Activated naive CD4-positive, alpha-beta T cell treated with anti-CD3 and anti-CD28 coated beads for 36 hours (primary cell): ENCODE measurements at regions not wholly inside any gene's neighbourhood (a gene's known extent, or its start where the extent isn't known, plus 50 kb on each side); places are given as distances from the start of the nearest gene placed in this dataset.
"Not testable (repeated sequence)": the region's sequence is repeated elsewhere in the genome, so short reads cannot be mapped to it uniquely, and the experiment has no call there.

ENCODE experiments used
- CTCF ChIA-PET: fragments of 350-600 bp; sonication (Branson Sonifier 250); formaldehyde crosslinking; loops from one replicate; lab custom pipeline; 2021; ENCODE audit warnings: antibody characterized with exemption; lab: Charles Lee
- DNase-seq: peaks from one replicate; pipeline ENCODE4 v3.0.0-alpha.2; 2020
- H3K27ac Mint-ChIP-seq: one replicate; pipeline ENCODE4 v1.8.0; 2021; ENCODE audit warnings: mild to moderate bottlenecking, mixed read lengths
- H3K27me3 Mint-ChIP-seq: one replicate; pipeline ENCODE4 v1.8.0; 2021; ENCODE audit warnings: low read depth, mixed read lengths
- H3K36me3 Mint-ChIP-seq: one replicate; pipeline ENCODE4 v1.8.0; 2021; ENCODE audit warnings: low read depth, mixed read lengths
- H3K4me1 Mint-ChIP-seq: one replicate; pipeline ENCODE4 v1.8.0; 2021; ENCODE audit warnings: low read depth, mixed read lengths
- H3K4me3 Mint-ChIP-seq: one replicate; pipeline ENCODE4 v1.8.0; 2021; ENCODE audit warnings: mild to moderate bottlenecking, moderate library complexity, mixed read lengths
- H3K9me3 Mint-ChIP-seq: one replicate; pipeline ENCODE4 v1.8.0; 2021; ENCODE audit warnings: mixed read lengths
- intact Hi-C: fragments of 100-400 bp; cut with micrococcal nuclease; formaldehyde crosslinking; loops from one replicate; pipeline ENCODE4 v1.15.1; 2023

DNA sequence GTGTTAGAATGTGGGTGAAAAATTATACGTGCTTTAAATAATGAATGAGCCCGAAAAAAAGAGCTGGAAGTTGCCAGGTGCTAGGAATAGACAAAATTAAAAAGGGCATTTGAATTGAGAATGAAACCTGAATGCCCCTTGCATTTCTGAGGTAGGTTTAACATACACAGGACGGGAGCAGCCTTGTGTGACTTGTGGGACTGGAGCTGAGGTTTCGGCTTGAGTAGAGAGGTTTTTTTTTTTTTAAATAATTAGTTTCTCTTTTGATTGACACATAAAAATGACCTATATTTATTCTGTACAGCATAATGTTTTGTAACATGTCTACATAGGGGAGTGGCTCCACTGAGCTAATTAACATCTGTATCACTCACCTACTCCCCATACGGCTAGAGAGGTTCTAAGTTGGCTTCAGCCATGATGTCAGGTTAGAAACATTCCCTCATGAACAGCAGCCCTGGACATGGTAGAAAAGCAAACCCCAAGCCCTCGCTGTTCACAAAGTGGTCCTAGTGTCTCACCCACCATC lies 424.0 kb downstream of the TMEM121 start:
- H3K36me3 Mint-ChIP-seq, H3K4me1 Mint-ChIP-seq, DNase-seq, H3K27me3 Mint-ChIP-seq, intact Hi-C loops, H3K4me3 Mint-ChIP-seq, H3K9me3 Mint-ChIP-seq, H3K27ac Mint-ChIP-seq: not testable (repeated sequence)
- CTCF ChIA-PET = interaction anchor here (0.7 to 1.7 kb wide), 3 partner anchors 24 to 51 kb away, joined by 3 to 10 read pairs (median 3); no protein-coding TSS in a partner anchor

DNA sequence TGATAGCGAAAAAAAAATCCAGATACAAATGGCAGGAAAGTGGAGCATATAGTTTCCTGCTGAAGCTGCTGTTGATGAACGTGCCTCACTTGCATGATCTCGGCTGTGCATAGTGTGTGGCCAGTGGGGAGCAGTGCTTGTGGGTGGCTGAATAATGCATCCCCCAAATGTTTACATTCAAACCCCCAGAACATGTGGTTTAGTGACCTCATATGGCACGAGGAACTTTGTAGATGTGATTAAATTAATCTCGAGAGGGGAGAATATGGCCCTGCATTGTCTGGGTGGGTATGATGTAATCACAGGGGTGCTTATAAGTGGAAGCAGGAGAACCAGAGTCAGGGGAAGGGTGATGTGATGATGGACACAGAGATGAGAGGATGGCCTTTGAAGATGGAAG lies 425.0 kb downstream of the TMEM121 start:
- DNase-seq = no peak
- H3K4me1 Mint-ChIP-seq = peaks cover 2% of the 10 kb centered on the region
- H3K9me3 Mint-ChIP-seq = peaks cover 2% of the 10 kb centered on the region
- CTCF ChIA-PET = interaction anchor here (1.2 kb wide), 1 partner anchor 50 kb away, joined by 3 read pairs; no protein-coding TSS in a partner anchor
- no peaks in the 10 kb centered on the region for H3K36me3 Mint-ChIP-seq
- no peak overlapping the region for H3K4me3 Mint-ChIP-seq
- H3K27ac Mint-ChIP-seq = no peak overlapping the region
- intact Hi-C loops = no loop called here
- H3K27me3 Mint-ChIP-seq = no peaks in the 10 kb centered on the region

DNA sequence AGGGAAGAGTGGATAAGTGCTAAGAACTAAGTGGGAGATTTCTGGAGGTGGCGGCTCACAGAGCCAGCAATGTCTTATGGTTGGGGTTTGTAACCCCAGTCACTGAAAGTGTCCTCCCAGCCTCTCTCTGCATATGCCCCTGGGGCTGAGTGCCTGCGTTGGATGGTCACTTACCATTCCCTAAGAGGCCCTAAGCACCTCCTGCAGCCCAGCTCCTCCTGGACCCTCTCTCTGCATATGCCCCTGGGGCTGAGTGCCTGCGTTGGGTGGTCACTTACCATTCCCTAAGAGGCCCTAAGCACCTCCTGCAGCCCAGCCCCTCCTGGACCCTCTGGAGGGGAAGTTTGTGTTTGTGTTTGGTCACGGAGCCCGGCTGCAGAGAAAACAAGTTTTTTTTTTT lies 425.8 kb downstream of the TMEM121 start:
- H3K4me3 Mint-ChIP-seq = no peak overlapping the region
- H3K27ac Mint-ChIP-seq = no peak overlapping the region
- peaks cover 2% of the 10 kb centered on the region for H3K4me1 Mint-ChIP-seq
- peaks cover 2% of the 10 kb centered on the region for H3K9me3 Mint-ChIP-seq
- H3K36me3 Mint-ChIP-seq = no peaks in the 10 kb centered on the region
- intact Hi-C loops = no loop called here
- H3K27me3 Mint-ChIP-seq = no peaks in the 10 kb centered on the region
- no peak for DNase-seq
- CTCF ChIA-PET = no interaction called here

DNA sequence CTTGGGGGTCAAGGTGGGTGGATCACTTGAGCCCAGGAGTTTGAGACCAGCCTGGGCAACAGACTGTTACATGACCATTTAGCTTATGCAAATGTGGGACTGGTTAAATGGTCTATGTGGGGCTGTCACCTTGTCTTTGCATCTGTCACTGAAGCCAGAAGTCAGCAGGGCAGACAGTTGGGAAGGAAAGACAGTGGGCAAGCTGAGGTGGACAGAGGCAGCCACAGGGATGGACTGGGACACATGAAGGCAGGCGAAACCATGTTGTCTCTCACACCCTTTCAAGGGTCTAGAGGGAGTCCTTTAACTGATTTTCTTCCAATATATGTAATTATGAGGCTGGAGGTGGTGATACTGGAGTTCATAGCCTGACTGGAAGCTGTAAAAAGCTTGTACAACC lies 426.4 kb downstream of the TMEM121 start:
- H3K9me3 Mint-ChIP-seq = peaks cover 2% of the 10 kb centered on the region
- no peak overlapping the region for H3K4me3 Mint-ChIP-seq
- CTCF ChIA-PET = no interaction called here
- H3K36me3 Mint-ChIP-seq = no peaks in the 10 kb centered on the region
- peaks cover 2% of the 10 kb centered on the region for H3K4me1 Mint-ChIP-seq
- H3K27me3 Mint-ChIP-seq = peaks cover under 1% of the 10 kb centered on the region
- H3K27ac Mint-ChIP-seq = no peak overlapping the region
- DNase-seq = no peak
- intact Hi-C loops = no loop called here

DNA sequence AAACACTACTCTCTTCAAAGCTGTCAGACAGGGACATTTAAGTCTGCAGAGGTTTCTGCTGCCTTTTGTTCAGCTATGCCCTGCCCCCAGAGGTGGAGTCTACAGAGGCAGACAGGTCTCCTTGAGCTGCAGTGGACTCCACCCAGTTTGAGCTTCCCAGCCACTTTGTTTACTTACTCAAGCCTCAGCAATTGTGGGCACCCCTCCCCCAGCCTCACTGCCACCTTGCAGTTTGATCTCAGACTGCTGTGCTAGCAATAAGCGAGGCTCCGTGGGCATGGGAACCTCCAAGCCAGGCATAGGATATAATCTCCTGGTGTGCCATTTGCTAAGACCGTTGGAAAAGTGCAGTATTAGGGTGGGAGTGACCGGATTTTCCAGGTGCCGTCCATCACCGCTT lies 435.2 kb downstream of the TMEM121 start:
- H3K36me3 Mint-ChIP-seq = not testable (repeated sequence)

DNA sequence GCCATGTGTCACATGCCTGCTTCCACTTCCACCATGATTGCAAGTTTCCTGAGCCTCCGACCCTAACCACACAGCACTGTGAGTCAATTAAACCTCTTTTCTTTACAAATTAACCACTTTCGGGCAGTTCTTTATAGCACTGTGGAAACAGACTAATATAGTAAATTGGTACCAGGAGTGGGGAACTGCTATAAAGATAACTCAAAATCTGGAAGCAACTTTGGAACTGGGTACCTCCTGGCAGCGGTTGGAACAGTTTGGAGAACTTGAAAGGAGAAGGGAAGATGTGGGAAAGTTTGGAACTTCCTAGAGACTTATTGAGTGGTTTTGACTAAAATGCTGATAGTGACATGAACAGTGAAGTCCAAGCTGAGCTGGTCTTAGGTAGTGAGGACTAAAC lies 436.1 kb downstream of the TMEM121 start:
- intact Hi-C loops = no loop called here
- H3K4me1 Mint-ChIP-seq = peaks cover 9% of the 10 kb centered on the region
- H3K27ac Mint-ChIP-seq = no peak overlapping the region
- no peak for DNase-seq
- H3K27me3 Mint-ChIP-seq = peaks cover 11% of the 10 kb centered on the region
- H3K36me3 Mint-ChIP-seq = no peaks in the 10 kb centered on the region
- no peak overlapping the region for H3K4me3 Mint-ChIP-seq
- CTCF ChIA-PET = no interaction called here
- peaks cover 5% of the 10 kb centered on the region for H3K9me3 Mint-ChIP-seq

More for the DNA sequence above, 435.2 kb downstream of the TMEM121 start:
- CTCF ChIA-PET = interaction anchor here (1.9 kb wide), 1 partner anchor 18 kb away, joined by 4 read pairs; no protein-coding TSS in a partner anchor
- intact Hi-C loops, H3K4me3 Mint-ChIP-seq, H3K4me1 Mint-ChIP-seq, DNase-seq, H3K27ac Mint-ChIP-seq, H3K9me3 Mint-ChIP-seq: not testable (repeated sequence)
- H3K27me3 Mint-ChIP-seq = peaks cover 11% of the 10 kb centered on the region

DNA sequence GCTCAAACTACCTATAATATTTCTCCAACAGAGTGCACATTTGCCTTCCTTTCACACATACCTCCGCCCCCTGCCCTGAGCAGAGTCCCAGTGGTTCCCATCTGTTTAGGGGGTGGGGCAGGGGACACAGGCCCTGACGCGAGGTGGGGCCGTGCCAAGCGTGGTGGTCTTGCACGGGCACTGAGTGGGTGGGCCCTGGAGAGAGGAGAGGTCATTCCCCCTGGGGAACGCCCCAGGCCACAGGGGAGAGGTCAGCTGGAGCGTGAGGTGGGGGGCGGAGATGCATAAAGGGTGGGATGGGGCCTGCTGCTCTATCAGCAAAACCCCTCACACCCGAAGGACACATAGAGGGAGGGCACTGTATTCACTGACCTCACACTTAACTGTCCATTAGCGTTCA lies 441.9 kb downstream of the TMEM121 start:
- intact Hi-C loops = no loop called here
- CTCF ChIA-PET = interaction anchor here (1.2 kb wide), 1 partner anchor 23 kb away, joined by 7 read pairs; no protein-coding TSS in a partner anchor
- H3K4me3 Mint-ChIP-seq = no peak overlapping the region
- H3K27me3 Mint-ChIP-seq = no peaks in the 10 kb centered on the region
- no peak overlapping the region for H3K27ac Mint-ChIP-seq
- no peaks in the 10 kb centered on the region for H3K36me3 Mint-ChIP-seq
- no peak for DNase-seq
- H3K4me1 Mint-ChIP-seq = peaks cover 2% of the 10 kb centered on the region
- no peaks in the 10 kb centered on the region for H3K9me3 Mint-ChIP-seq

DNA sequence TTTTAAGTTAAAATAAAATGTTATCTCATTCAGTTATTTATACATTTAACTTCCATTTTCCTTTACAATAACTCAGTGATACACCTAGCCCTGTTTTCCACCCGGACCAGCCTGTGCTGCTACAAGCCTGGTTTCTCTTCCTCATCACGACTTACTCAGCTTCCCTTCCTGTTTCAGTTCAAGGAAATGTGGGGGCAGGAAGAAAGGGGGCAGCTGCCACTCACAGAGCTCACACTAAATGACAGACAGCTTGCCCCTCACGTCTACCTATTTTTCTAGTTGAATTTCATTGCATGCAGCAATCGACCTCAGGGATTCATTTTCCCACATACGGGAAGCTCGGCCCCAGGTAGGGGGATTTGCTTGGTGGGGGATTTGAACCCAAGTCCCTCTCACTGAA lies 442.6 kb downstream of the TMEM121 start:
- H3K27me3 Mint-ChIP-seq, H3K9me3 Mint-ChIP-seq, intact Hi-C loops, H3K27ac Mint-ChIP-seq, H3K36me3 Mint-ChIP-seq, DNase-seq, H3K4me3 Mint-ChIP-seq, H3K4me1 Mint-ChIP-seq: not testable (repeated sequence)
- CTCF ChIA-PET = interaction anchor here (1.2 kb wide), 1 partner anchor 24 kb away, joined by 7 read pairs; no protein-coding TSS in a partner anchor

DNA sequence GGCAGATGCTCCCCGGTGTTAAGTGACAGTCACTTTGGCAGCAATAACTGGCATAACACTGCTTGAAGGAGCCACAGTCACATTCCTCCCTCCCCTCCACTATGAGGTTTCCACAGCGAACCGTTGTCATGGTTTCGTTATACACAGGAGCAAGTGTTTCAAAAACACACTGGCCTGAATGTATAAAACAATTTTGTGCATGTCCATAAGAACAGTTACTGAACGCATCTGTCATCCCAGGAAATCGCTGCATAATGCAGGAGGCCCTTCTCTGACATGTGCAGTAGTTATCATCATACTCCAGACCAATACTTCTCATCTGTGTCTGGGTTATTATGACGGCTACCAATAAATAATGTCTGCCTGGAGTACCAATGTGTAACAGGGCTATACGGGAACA lies 444.4 kb downstream of the TMEM121 start:
- intact Hi-C loops, H3K4me3 Mint-ChIP-seq, H3K27ac Mint-ChIP-seq, H3K4me1 Mint-ChIP-seq, DNase-seq, H3K9me3 Mint-ChIP-seq, H3K27me3 Mint-ChIP-seq, CTCF ChIA-PET, H3K36me3 Mint-ChIP-seq: not testable (repeated sequence)

DNA sequence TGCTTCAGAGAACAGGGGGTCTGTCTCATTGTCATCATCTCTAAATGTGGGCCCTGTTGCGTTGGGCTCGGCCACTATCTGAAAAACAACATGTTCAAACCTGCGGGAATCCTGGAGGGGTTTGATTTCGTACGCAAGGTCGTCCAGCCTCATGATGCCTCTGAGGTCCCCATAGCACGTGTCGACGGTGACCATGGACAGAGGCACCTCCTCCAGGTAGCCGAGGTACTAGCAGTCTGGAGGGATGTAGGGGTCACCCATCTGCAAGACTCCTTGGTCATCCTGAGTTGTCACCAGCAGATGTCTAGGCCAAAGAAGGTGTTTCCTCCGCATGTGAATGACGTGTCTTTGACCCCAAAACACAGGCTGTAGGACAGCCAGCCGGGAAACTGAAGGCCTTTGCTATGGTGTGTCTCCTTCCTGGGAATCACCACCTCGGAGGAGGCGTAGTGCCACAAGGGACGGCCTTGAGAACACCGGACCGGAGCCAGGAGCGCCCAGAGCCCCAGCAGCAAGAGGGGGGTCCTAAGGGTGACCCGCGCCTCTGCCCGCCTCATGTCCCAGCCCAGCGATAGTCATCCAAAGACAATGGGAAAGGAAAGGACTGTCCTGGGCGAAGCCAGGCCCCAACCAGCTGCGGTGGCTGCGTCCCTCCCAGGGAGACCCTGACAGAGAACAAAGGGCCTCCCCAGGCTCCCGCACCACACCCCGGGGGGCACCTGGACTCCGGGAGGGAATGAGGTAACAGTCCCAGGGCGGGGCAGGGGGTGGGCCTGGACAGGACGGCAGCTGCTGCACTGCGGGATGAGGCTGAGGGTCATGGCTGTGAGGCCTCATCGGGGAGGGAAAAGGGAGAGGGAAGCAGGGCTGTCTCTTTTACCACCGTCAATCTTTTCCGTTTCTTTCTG lies 445.5 kb downstream of the TMEM121 start:
- H3K27ac Mint-ChIP-seq = no peak overlapping the region
- intact Hi-C loops = no loop called here
- H3K9me3 Mint-ChIP-seq = no peaks in the 10 kb centered on the region
- CTCF ChIA-PET = no interaction called here
- H3K36me3 Mint-ChIP-seq = no peaks in the 10 kb centered on the region
- DNase-seq = no peak
- H3K4me1 Mint-ChIP-seq = peaks cover 2% of the 10 kb centered on the region
- H3K27me3 Mint-ChIP-seq = no peaks in the 10 kb centered on the region
- H3K4me3 Mint-ChIP-seq = no peak overlapping the region

DNA sequence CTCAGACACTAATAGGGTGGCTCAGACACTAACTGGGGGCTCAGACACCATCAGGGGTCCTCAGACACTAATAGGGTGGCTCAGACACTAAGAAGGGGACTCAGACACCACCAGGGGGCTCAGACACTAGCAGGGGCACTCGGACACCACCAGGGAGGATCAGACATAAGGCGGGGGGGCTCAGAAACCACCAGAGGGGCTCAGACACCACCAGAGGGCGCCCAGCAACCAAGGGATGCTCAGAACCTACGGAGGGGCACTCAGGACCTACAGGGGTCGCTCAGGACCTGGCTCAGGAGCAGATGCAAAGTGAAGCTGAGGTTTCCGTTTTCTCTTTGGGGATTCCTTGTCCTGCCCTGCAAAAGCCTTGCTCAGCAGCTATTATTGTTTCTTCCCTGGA lies 448.5 kb downstream of the TMEM121 start:
- Mint-ChIP-seq H3K36me3 (no peaks in the 10 kb centered on the region), H3K27me3 (no peaks in the 10 kb centered on the region), H3K9me3 (no peaks in the 10 kb centered on the region), H3K4me1 (peaks cover under 1% of the 10 kb centered on the region), H3K4me3 (no peak overlapping the region), H3K27ac (no peak overlapping the region)
- intact Hi-C loops = loop anchor here (1.0 to 2.0 kb wide), 2 partner anchors 24 to 70 kb away; no protein-coding TSS in a partner anchor
- DNase-seq = peak; percentile 64
- CTCF ChIA-PET = interaction anchor here (0.8 to 2.5 kb wide), 18 partner anchors 11 to 144 kb away, joined by 3 to 23 read pairs (median 4); no protein-coding TSS in a partner anchor

DNA sequence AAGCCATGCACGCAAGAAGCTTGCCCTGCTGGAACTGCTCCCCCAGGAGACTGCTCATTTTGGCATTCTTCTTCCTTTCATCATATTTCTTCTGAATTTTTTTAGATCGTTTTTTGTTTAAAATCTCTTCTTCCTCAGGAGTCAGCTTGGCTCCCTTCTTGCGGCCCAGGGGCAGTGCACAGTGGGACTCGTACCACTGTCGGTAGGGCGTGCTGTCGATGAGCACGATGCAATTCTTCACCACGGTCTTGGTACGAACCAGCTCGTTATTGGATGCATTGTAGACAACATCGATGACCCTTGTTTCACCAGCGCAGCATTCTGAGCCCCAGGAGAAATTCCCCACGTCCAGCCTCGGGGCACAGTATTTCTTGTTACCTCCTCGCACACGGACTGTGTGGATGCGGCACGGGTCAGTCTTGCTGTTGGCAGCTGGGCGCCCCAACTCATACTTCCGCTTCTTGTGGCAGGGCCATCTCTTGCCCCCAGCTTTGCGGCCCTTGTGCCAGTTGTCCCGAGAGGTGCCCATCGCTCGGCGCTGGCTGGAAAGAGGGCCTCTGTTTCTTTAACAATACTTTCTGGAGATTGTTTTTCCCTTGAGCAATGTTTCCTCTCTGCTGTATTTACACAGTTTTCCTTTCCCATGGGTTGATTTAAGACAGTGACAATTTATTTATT lies 452.4 kb downstream of the TMEM121 start:
- intact Hi-C loops = no loop called here
- peaks cover 28% of the 10 kb centered on the region for H3K4me1 Mint-ChIP-seq
- H3K27me3 Mint-ChIP-seq = no peaks in the 10 kb centered on the region
- H3K4me3 Mint-ChIP-seq = no peak overlapping the region
- H3K9me3 Mint-ChIP-seq = no peaks in the 10 kb centered on the region
- H3K36me3 Mint-ChIP-seq = no peaks in the 10 kb centered on the region
- DNase-seq = no peak
- CTCF ChIA-PET = interaction anchor here (4.5 kb wide), 1 partner anchor 23 kb away, joined by 21 read pairs; no protein-coding TSS in a partner anchor
- H3K27ac Mint-ChIP-seq = no peak overlapping the region
